ENCODE measurements at regions not wholly inside any gene's neighbourhood (a gene's known extent, or its start where the extent isn't known, plus 50 kb on each side); places are given as distances from the start of the nearest gene placed in this dataset.
"Not testable (repeated sequence)": the region's sequence is repeated elsewhere in the genome, so short reads cannot be mapped to it uniquely, and the experiment has no call there.

- POLR2A ChIA-PET, result no interaction called here
- no peak for DNase-seq
- H3K27ac Mint-ChIP-seq, result no peak overlapping the region
- CTCF ChIA-PET, result no interaction called here
- ATAC-seq, result no peak
- no peak overlapping the region for H3K4me3 Mint-ChIP-seq
- no peaks in the 10 kb centered on the region for H3K4me1 Mint-ChIP-seq (ENCODE audit: low read depth)
- no peaks in the 10 kb centered on the region for H3K9me3 Mint-ChIP-seq (ENCODE audit: insufficient read depth)
- no peaks in the 10 kb centered on the region for H3K36me3 Mint-ChIP-seq (ENCODE audit: low read depth)
- H3K27me3 Mint-ChIP-seq (ENCODE audit: low read depth), result no peaks in the 10 kb centered on the region
These were observed 102.3 kb upstream of the BMP2 start for GRCh38 chr20:6665161-6665560.

- Mint-ChIP-seq H3K27me3 (ENCODE audit: low read depth) (no peaks in the 10 kb centered on the region), H3K4me1 (ENCODE audit: low read depth) (no peaks in the 10 kb centered on the region), H3K4me3 (no peak overlapping the region), H3K27ac (no peak overlapping the region), H3K9me3 (ENCODE audit: insufficient read depth) (no peaks in the 10 kb centered on the region), H3K36me3 (ENCODE audit: low read depth) (no peaks in the 10 kb centered on the region)
- CTCF ChIA-PET, result no interaction called here
- DNase-seq (no peak), ATAC-seq (no peak)
- POLR2A ChIA-PET, result no interaction called here
These were observed 102.9 kb upstream of the BMP2 start for GRCh38 chr20:6664574-6664973.

- H3K36me3 Mint-ChIP-seq (ENCODE audit: low read depth), result no peaks in the 10 kb centered on the region
- H3K27me3 Mint-ChIP-seq (ENCODE audit: low read depth), result no peaks in the 10 kb centered on the region
- no peaks in the 10 kb centered on the region for H3K4me1 Mint-ChIP-seq (ENCODE audit: low read depth)
- CTCF ChIA-PET, result no interaction called here
- no peak for ATAC-seq
- POLR2A ChIA-PET, result no interaction called here
- H3K9me3 Mint-ChIP-seq (ENCODE audit: insufficient read depth), result no peaks in the 10 kb centered on the region
- H3K4me3 Mint-ChIP-seq, result no peak overlapping the region
- no peak overlapping the region for H3K27ac Mint-ChIP-seq
- no peak for DNase-seq
These were observed 103.6 kb upstream of the BMP2 start for GRCh38 chr20:6663751-6664388.

- Mint-ChIP-seq H3K4me3 (no peak overlapping the region), H3K27me3 (ENCODE audit: low read depth) (no peaks in the 10 kb centered on the region), H3K27ac (no peak overlapping the region), H3K9me3 (ENCODE audit: insufficient read depth) (no peaks in the 10 kb centered on the region), H3K4me1 (ENCODE audit: low read depth) (no peaks in the 10 kb centered on the region), H3K36me3 (ENCODE audit: low read depth) (no peaks in the 10 kb centered on the region)
- no peak for ATAC-seq
- no peak for DNase-seq
- ChIA-PET CTCF (no interaction called here), POLR2A (no interaction called here)
These were observed 104.4 kb upstream of the BMP2 start for GRCh38 chr20:6663104-6663503.

- Mint-ChIP-seq H3K27me3 (ENCODE audit: low read depth) (no peaks in the 10 kb centered on the region), H3K4me3 (no peak overlapping the region), H3K36me3 (ENCODE audit: low read depth) (no peaks in the 10 kb centered on the region), H3K4me1 (ENCODE audit: low read depth) (no peaks in the 10 kb centered on the region), H3K9me3 (ENCODE audit: insufficient read depth) (no peaks in the 10 kb centered on the region), H3K27ac (no peak overlapping the region)
- ATAC-seq (no peak), DNase-seq (no peak)
- CTCF ChIA-PET, result no interaction called here
- POLR2A ChIA-PET, result no interaction called here
These were observed 105.2 kb upstream of the BMP2 start for GRCh38 chr20:6662309-6662708.

GRCh38 chr20:6660441-6660840 is 107.0 kb upstream of the BMP2 start:
- Mint-ChIP-seq H3K36me3 (ENCODE audit: low read depth) (no peaks in the 10 kb centered on the region), H3K27ac (no peak overlapping the region), H3K27me3 (ENCODE audit: low read depth) (no peaks in the 10 kb centered on the region), H3K4me3 (no peak overlapping the region), H3K4me1 (ENCODE audit: low read depth) (no peaks in the 10 kb centered on the region), H3K9me3 (ENCODE audit: insufficient read depth) (no peaks in the 10 kb centered on the region)
- no peak for DNase-seq
- POLR2A ChIA-PET, result no interaction called here
- ATAC-seq, result no peak
- CTCF ChIA-PET, result no interaction called here

GRCh38 chr20:6658909-6659308 is 108.6 kb upstream of the BMP2 start:
- CTCF ChIA-PET; DNase-seq; H3K9me3 Mint-ChIP-seq (ENCODE audit: insufficient read depth); H3K36me3 Mint-ChIP-seq (ENCODE audit: low read depth); ATAC-seq; H3K4me3 Mint-ChIP-seq; H3K4me1 Mint-ChIP-seq (ENCODE audit: low read depth); POLR2A ChIA-PET; H3K27me3 Mint-ChIP-seq (ENCODE audit: low read depth); H3K27ac Mint-ChIP-seq: not testable (repeated sequence)

GRCh38 chr20:6657904-6658303 is 109.6 kb upstream of the BMP2 start:
- Mint-ChIP-seq H3K36me3 (ENCODE audit: low read depth) (no peaks in the 10 kb centered on the region), H3K4me1 (ENCODE audit: low read depth) (no peaks in the 10 kb centered on the region), H3K27me3 (ENCODE audit: low read depth) (no peaks in the 10 kb centered on the region), H3K27ac (no peak overlapping the region), H3K9me3 (ENCODE audit: insufficient read depth) (no peaks in the 10 kb centered on the region), H3K4me3 (no peak overlapping the region)
- ChIA-PET POLR2A (no interaction called here), CTCF (no interaction called here)
- ATAC-seq (no peak), DNase-seq (no peak)

GRCh38 chr20:6657111-6657510 is 110.4 kb upstream of the BMP2 start:
- Mint-ChIP-seq H3K9me3 (ENCODE audit: insufficient read depth) (no peaks in the 10 kb centered on the region), H3K36me3 (ENCODE audit: low read depth) (no peaks in the 10 kb centered on the region), H3K4me1 (ENCODE audit: low read depth) (no peaks in the 10 kb centered on the region), H3K4me3 (no peak overlapping the region), H3K27ac (no peak overlapping the region), H3K27me3 (ENCODE audit: low read depth) (no peaks in the 10 kb centered on the region)
- no peak for ATAC-seq
- DNase-seq, result no peak
- CTCF ChIA-PET, result no interaction called here
- POLR2A ChIA-PET, result no interaction called here

- Mint-ChIP-seq H3K36me3 (ENCODE audit: low read depth) (no peaks in the 10 kb centered on the region), H3K4me3 (no peak overlapping the region), H3K27me3 (ENCODE audit: low read depth) (no peaks in the 10 kb centered on the region), H3K27ac (no peak overlapping the region), H3K4me1 (ENCODE audit: low read depth) (no peaks in the 10 kb centered on the region), H3K9me3 (ENCODE audit: insufficient read depth) (peaks cover 4% of the 10 kb centered on the region)
- ChIA-PET CTCF (no interaction called here), POLR2A (no interaction called here)
- ATAC-seq (no peak), DNase-seq (no peak)
These were observed 112.8 kb upstream of the BMP2 start for GRCh38 chr20:6654513-6655252.

- Mint-ChIP-seq H3K36me3 (ENCODE audit: low read depth) (no peaks in the 10 kb centered on the region), H3K27ac (no peak overlapping the region), H3K27me3 (ENCODE audit: low read depth) (no peaks in the 10 kb centered on the region), H3K4me1 (ENCODE audit: low read depth) (no peaks in the 10 kb centered on the region), H3K9me3 (ENCODE audit: insufficient read depth) (peaks cover 4% of the 10 kb centered on the region), H3K4me3 (no peak overlapping the region)
- ATAC-seq (no peak), DNase-seq (no peak)
- ChIA-PET CTCF (no interaction called here), POLR2A (no interaction called here)
These were observed 115.9 kb upstream of the BMP2 start for GRCh38 chr20:6651561-6651960.

GRCh38 chr20:6651016-6651415 is 116.5 kb upstream of the BMP2 start:
- peaks cover 4% of the 10 kb centered on the region for H3K9me3 Mint-ChIP-seq (ENCODE audit: insufficient read depth)
- ChIA-PET CTCF (no interaction called here), POLR2A (no interaction called here)
- no peaks in the 10 kb centered on the region for H3K27me3 Mint-ChIP-seq (ENCODE audit: low read depth)
- no peak overlapping the region for H3K27ac Mint-ChIP-seq
- no peak for ATAC-seq
- H3K4me1 Mint-ChIP-seq (ENCODE audit: low read depth), result no peaks in the 10 kb centered on the region
- no peak for DNase-seq
- H3K4me3 Mint-ChIP-seq, result no peak overlapping the region
- no peaks in the 10 kb centered on the region for H3K36me3 Mint-ChIP-seq (ENCODE audit: low read depth)

GRCh38 chr20:6646021-6646636 is 121.4 kb upstream of the BMP2 start:
- ChIA-PET CTCF (no interaction called here), POLR2A (no interaction called here)
- H3K4me1 Mint-ChIP-seq (ENCODE audit: low read depth), result no peaks in the 10 kb centered on the region
- ATAC-seq (no peak), DNase-seq (no peak)
- H3K4me3 Mint-ChIP-seq, result no peak overlapping the region
- no peak overlapping the region for H3K27ac Mint-ChIP-seq
- no peaks in the 10 kb centered on the region for H3K36me3 Mint-ChIP-seq (ENCODE audit: low read depth)
- peaks cover 4% of the 10 kb centered on the region for H3K9me3 Mint-ChIP-seq (ENCODE audit: insufficient read depth)
- no peaks in the 10 kb centered on the region for H3K27me3 Mint-ChIP-seq (ENCODE audit: low read depth)

Data from activated CD8-positive, alpha-beta T cell treated with anti-CD3 and anti-CD28 coated beads, Interleukin-2, amount 10 ng/mL, durations not matched to agents 7 days and 5 days (primary cell).